ENCODE measurements at regions not wholly inside any gene's neighbourhood (a gene's known extent, or its start where the extent isn't known, plus 50 kb on each side); places are given as distances from the start of the nearest gene placed in this dataset.

- no peak for TF ChIP-seq ZNF747 (CRISPR knock-in tag; IDR thresholded peaks at IDR 0.05; ENCODE audit: borderline replicate concordance)
- no peak for TF ChIP-seq NCOA5 (CRISPR knock-in tag; IDR thresholded peaks at IDR 0.05)
- TF ChIP-seq CAMTA2 (CRISPR knock-in tag; IDR thresholded peaks at IDR 0.05; ENCODE audit: borderline replicate concordance), result no peak
- TF ChIP-seq, protein P1, sequence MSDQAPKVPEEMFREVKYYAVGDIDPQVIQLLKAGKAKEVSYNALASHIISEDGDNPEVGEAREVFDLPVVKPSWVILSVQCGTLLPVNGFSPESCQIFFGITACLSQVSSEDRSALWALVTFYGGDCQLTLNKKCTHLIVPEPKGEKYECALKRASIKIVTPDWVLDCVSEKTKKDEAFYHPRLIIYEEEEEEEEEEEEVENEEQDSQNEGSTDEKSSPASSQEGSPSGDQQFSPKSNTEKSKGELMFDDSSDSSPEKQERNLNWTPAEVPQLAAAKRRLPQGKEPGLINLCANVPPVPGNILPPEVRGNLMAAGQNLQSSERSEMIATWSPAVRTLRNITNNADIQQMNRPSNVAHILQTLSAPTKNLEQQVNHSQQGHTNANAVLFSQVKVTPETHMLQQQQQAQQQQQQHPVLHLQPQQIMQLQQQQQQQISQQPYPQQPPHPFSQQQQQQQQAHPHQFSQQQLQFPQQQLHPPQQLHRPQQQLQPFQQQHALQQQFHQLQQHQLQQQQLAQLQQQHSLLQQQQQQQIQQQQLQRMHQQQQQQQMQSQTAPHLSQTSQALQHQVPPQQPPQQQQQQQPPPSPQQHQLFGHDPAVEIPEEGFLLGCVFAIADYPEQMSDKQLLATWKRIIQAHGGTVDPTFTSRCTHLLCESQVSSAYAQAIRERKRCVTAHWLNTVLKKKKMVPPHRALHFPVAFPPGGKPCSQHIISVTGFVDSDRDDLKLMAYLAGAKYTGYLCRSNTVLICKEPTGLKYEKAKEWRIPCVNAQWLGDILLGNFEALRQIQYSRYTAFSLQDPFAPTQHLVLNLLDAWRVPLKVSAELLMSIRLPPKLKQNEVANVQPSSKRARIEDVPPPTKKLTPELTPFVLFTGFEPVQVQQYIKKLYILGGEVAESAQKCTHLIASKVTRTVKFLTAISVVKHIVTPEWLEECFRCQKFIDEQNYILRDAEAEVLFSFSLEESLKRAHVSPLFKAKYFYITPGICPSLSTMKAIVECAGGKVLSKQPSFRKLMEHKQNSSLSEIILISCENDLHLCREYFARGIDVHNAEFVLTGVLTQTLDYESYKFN (CRISPR knock-in tag; conservative IDR thresholded peaks at IDR 0.05), result peak; percentile 80
- TF ChIP-seq ZBTB21 (CRISPR knock-in tag; IDR thresholded peaks at IDR 0.05), result no peak
- TF ChIP-seq TRIM22 (IDR thresholded peaks at IDR 0.05), result no peak
- TF ChIP-seq PCBP1 (IDR thresholded peaks at IDR 0.05; ENCODE audit: borderline replicate concordance, low read depth, low read length), result no peak
- TF ChIP-seq ESRRA (CRISPR knock-in tag; IDR thresholded peaks at IDR 0.05; ENCODE audit: low read depth), result no peak
- TF ChIP-seq ZNF101 (CRISPR knock-in tag; IDR thresholded peaks at IDR 0.05; ENCODE audit: borderline replicate concordance, low read depth), result no peak
- TF ChIP-seq RNF219 (CRISPR knock-in tag; IDR thresholded peaks at IDR 0.05), result no peak
- TF ChIP-seq PBX3 (CRISPR knock-in tag; IDR thresholded peaks at IDR 0.05; ENCODE audit: borderline replicate concordance), result no peak
- no peak for TF ChIP-seq CCDC6 (CRISPR knock-in tag; IDR thresholded peaks at IDR 0.05)
- TF ChIP-seq ELF3 (CRISPR knock-in tag; IDR thresholded peaks at IDR 0.05), result peak; percentile 54
- no peak for TF ChIP-seq ZNF839 (CRISPR knock-in tag; IDR thresholded peaks at IDR 0.05; ENCODE audit: borderline replicate concordance)
- TF ChIP-seq ZNF337 (CRISPR knock-in tag; IDR thresholded peaks at IDR 0.05; ENCODE audit: borderline replicate concordance, low read depth), result no peak
- TF ChIP-seq ZNF468 (CRISPR knock-in tag; IDR thresholded peaks at IDR 0.05), result no peak
- TF ChIP-seq MYNN (CRISPR knock-in tag; IDR thresholded peaks at IDR 0.05; ENCODE audit: low read depth), result no peak
- no peak for TF ChIP-seq PLRG1 (conservative IDR thresholded peaks at IDR 0.05)
- TF ChIP-seq ZNF17 (CRISPR knock-in tag; IDR thresholded peaks at IDR 0.05), result no peak
- TF ChIP-seq ZNF652 (CRISPR knock-in tag; IDR thresholded peaks at IDR 0.05; ENCODE audit: borderline replicate concordance, low read depth), result no peak
- TF ChIP-seq GPN1 (CRISPR knock-in tag; IDR thresholded peaks at IDR 0.05; ENCODE audit: borderline replicate concordance), result no peak
Observed at GRCh38 chr14:44448951-44449358, 58.1 kb downstream of the FSCB start (continued).
